ENCODE measurements at regions not wholly inside any gene's neighbourhood (a gene's known extent, or its start where the extent isn't known, plus 50 kb on each side); places are given as distances from the start of the nearest gene placed in this dataset.
"Not testable (repeated sequence)": the region's sequence is repeated elsewhere in the genome, so short reads cannot be mapped to it uniquely, and the experiment has no call there.

GRCh38 chrX:5681159-5681558, 547.5 kb downstream of the NLGN4X start:
- peak; percentile 59 for TF ChIP-seq CTCF (conservative IDR thresholded peaks at IDR 0.05)
- H3K27ac ChIP-seq (ENCODE audit: low read depth, low read length) = no peak overlapping the region
- H3K36me3 ChIP-seq (ENCODE audit: control insufficient read depth, insufficient read depth, low read length) = no peaks in the 10 kb centered on the region
- no peak for DNase-seq
- H3K4me3 Mint-ChIP-seq = no peak overlapping the region
- no peak overlapping the region for H3K4me3 ChIP-seq (ENCODE audit: low read length)
- H3K4me1 ChIP-seq (ENCODE audit: control insufficient read depth, insufficient read depth, low read length) = no peaks in the 10 kb centered on the region
- 85% methylated on average over 3 of the region's 3 CpGs; no CpG with 5 or more reads in 1 of the 2 experiments for WGBS, 2 experiments (ENCODE audit: insufficient coverage in 1 of 2, insufficient read length in 1 of 2)
- H3K9ac ChIP-seq (ENCODE audit: extremely low read depth, low read length, poor library complexity, severe bottlenecking) = no peak overlapping the region
- no peaks in the 10 kb centered on the region for H3K27me3 Mint-ChIP-seq (ENCODE audit: insufficient read depth)
- no peaks in the 10 kb centered on the region for H3K4me1 Mint-ChIP-seq
- no peak overlapping the region for H3K27ac Mint-ChIP-seq
- H3K9me3 Mint-ChIP-seq = peaks cover 3% of the 10 kb centered on the region
- H3K27me3 ChIP-seq (ENCODE audit: control insufficient read depth, insufficient read depth, low read length, poor library complexity, severe bottlenecking) = no peaks in the 10 kb centered on the region
- H3K36me3 Mint-ChIP-seq (ENCODE audit: low read depth) = no peaks in the 10 kb centered on the region
- H3K9me3 ChIP-seq (ENCODE audit: control insufficient read depth, low read length) = no peaks in the 10 kb centered on the region

GRCh38 chrX:5674036-5674435, 554.6 kb downstream of the NLGN4X start:
- Mint-ChIP-seq H3K4me1 (no peaks in the 10 kb centered on the region), H3K4me3 (no peak overlapping the region), H3K27me3 (ENCODE audit: insufficient read depth) (no peaks in the 10 kb centered on the region), H3K9me3 (peaks cover 4% of the 10 kb centered on the region), H3K27ac (no peak overlapping the region), H3K36me3 (ENCODE audit: low read depth) (peaks cover 4% of the 10 kb centered on the region)
- H3K36me3 ChIP-seq (ENCODE audit: control insufficient read depth, insufficient read depth, low read length) = no peaks in the 10 kb centered on the region
- H3K27me3 ChIP-seq (ENCODE audit: control insufficient read depth, insufficient read depth, low read length, poor library complexity, severe bottlenecking) = no peaks in the 10 kb centered on the region
- no peak for TF ChIP-seq CTCF (conservative IDR thresholded peaks at IDR 0.05)
- no peak overlapping the region for H3K4me3 ChIP-seq (ENCODE audit: low read length)
- no peak overlapping the region for H3K27ac ChIP-seq (ENCODE audit: low read depth, low read length)
- DNase-seq = no peak
- 97% methylated on average over 3 of the region's 3 CpGs; no CpG with 5 or more reads in 1 of the 2 experiments for whole genome bisulfite sequencing, 2 experiments (ENCODE audit: insufficient coverage in 1 of 2, insufficient read length in 1 of 2)
- peaks cover 4% of the 10 kb centered on the region for H3K9me3 ChIP-seq (ENCODE audit: control insufficient read depth, low read length)
- no peaks in the 10 kb centered on the region for H3K4me1 ChIP-seq (ENCODE audit: control insufficient read depth, insufficient read depth, low read length)
- no peak overlapping the region for H3K9ac ChIP-seq (ENCODE audit: extremely low read depth, low read length, poor library complexity, severe bottlenecking)

GRCh38 chrX:5672099-5672498, 556.6 kb downstream of the NLGN4X start:
- Histone ChIP-seq H3K9me3 (ENCODE audit: control insufficient read depth, low read length) (peaks cover 7% of the 10 kb centered on the region), H3K4me1 (ENCODE audit: control insufficient read depth, insufficient read depth, low read length) (no peaks in the 10 kb centered on the region), H3K27ac (ENCODE audit: low read depth, low read length) (no peak overlapping the region), H3K27me3 (ENCODE audit: control insufficient read depth, insufficient read depth, low read length, poor library complexity, severe bottlenecking) (no peaks in the 10 kb centered on the region), H3K36me3 (ENCODE audit: control insufficient read depth, insufficient read depth, low read length) (no peaks in the 10 kb centered on the region), H3K9ac (ENCODE audit: extremely low read depth, low read length, poor library complexity, severe bottlenecking) (no peak overlapping the region), H3K4me3 (ENCODE audit: low read length) (no peak overlapping the region)
- WGBS, 2 experiments (ENCODE audit: insufficient coverage in 1 of 2, insufficient read length in 1 of 2) = 96% methylated on average over 2 of the region's 2 CpGs; no CpG with 5 or more reads in 1 of the 2 experiments
- DNase-seq = no peak
- H3K4me3 Mint-ChIP-seq = no peak overlapping the region
- peaks cover 16% of the 10 kb centered on the region for H3K36me3 Mint-ChIP-seq (ENCODE audit: low read depth)
- H3K27me3 Mint-ChIP-seq (ENCODE audit: insufficient read depth) = no peaks in the 10 kb centered on the region
- no peak for TF ChIP-seq CTCF (conservative IDR thresholded peaks at IDR 0.05)
- H3K27ac Mint-ChIP-seq = no peak overlapping the region
- H3K9me3 Mint-ChIP-seq = peaks cover 8% of the 10 kb centered on the region
- no peaks in the 10 kb centered on the region for H3K4me1 Mint-ChIP-seq

GRCh38 chrX:5666689-5667088, 562.0 kb downstream of the NLGN4X start:
- H3K27me3 ChIP-seq (ENCODE audit: control insufficient read depth, insufficient read depth, low read length, poor library complexity, severe bottlenecking) = not testable (repeated sequence)
- WGBS, 2 experiments (ENCODE audit: insufficient coverage in 1 of 2, insufficient read length in 1 of 2) = 96% methylated on average over 3 of the region's 4 CpGs; no CpG with 5 or more reads in 1 of the 2 experiments

More at GRCh38 chrX:5666689-5667088, 562.0 kb downstream of the NLGN4X start:
- H3K9ac ChIP-seq (ENCODE audit: extremely low read depth, low read length, poor library complexity, severe bottlenecking); H3K27ac Mint-ChIP-seq; H3K4me1 ChIP-seq (ENCODE audit: control insufficient read depth, insufficient read depth, low read length); H3K27me3 Mint-ChIP-seq (ENCODE audit: insufficient read depth); H3K4me3 ChIP-seq (ENCODE audit: low read length); H3K4me3 Mint-ChIP-seq; H3K9me3 ChIP-seq (ENCODE audit: control insufficient read depth, low read length); H3K36me3 ChIP-seq (ENCODE audit: control insufficient read depth, insufficient read depth, low read length); H3K4me1 Mint-ChIP-seq; H3K27ac ChIP-seq (ENCODE audit: low read depth, low read length); DNase-seq: not testable (repeated sequence)
- H3K36me3 Mint-ChIP-seq (ENCODE audit: low read depth) = peaks cover 37% of the 10 kb centered on the region
- H3K9me3 Mint-ChIP-seq = peaks cover 27% of the 10 kb centered on the region
